HEK293 (cell line): ENCODE measurements at regions not wholly inside any gene's neighbourhood (a gene's known extent, or its start where the extent isn't known, plus 50 kb on each side); places are given as distances from the start of the nearest gene placed in this dataset.

ENCODE experiments used
- CTCF ChIA-PET: fragments of 350-600 bp; formaldehyde crosslinking; extraction: SDS; loops from one replicate; lab custom pipeline; 2021; ENCODE audit warnings: antibody characterized with exemption; lab: Yijun Ruan, JAX
- POLR2A ChIA-PET: fragments of 300-600 bp; formaldehyde crosslinking; extraction: SDS; loops from one replicate; lab custom pipeline; 2020; ENCODE audit warnings: antibody characterized with exemption, inconsistent platforms; lab: Yijun Ruan, JAX
- H3K27ac ChIP-seq: fragments of 200-500 bp; sonication (Bioruptor generic); 2 replicates; pipeline ENCODE4 v1.5.1; 2014; ENCODE audit warnings: low read depth, low read length, control low read depth, inconsistent platforms; ENCODE audit errors: extremely low read depth
- H3K36me3 ChIP-seq, 2 experiments: fragments of 200-500 bp in 1 of 2; sonication (Bioruptor generic) in 1 of 2; 1 replicate in 1 of 2; 2 replicates in 1 of 2; pipeline ENCODE4 v1.5.1; 2014 to 2017; ENCODE audit warnings: inconsistent platforms in 2 of 2, low read length in 2 of 2; ENCODE audit not compliant: control insufficient read depth in 2 of 2, insufficient read depth in 1 of 2
- H3K4me1 ChIP-seq: fragments of 200-500 bp; sonication (Bioruptor generic); 2 replicates; pipeline ENCODE4 v1.5.1; 2014; ENCODE audit warnings: mild to moderate bottlenecking, low read length, inconsistent platforms; ENCODE audit not compliant: control insufficient read depth, insufficient read depth
- H3K4me3 ChIP-seq: 2 replicates; pipeline ENCODE4 v1.5.1; 2011; ENCODE audit warnings: low read depth, mild to moderate bottlenecking, control low read depth, low read length, moderate library complexity
- H3K9me3 ChIP-seq: fragments of 200-500 bp; sonication (Bioruptor generic); 2 replicates; pipeline ENCODE4 v1.5.1; 2014; ENCODE audit warnings: low read depth, low read length, inconsistent platforms; ENCODE audit not compliant: control insufficient read depth, insufficient read depth
- GLIS1 ChIP-seq: fragments of 450-650 bp; formaldehyde crosslinking; IDR thresholded peaks from 2 replicates; pipeline ENCODE4 v1.5.1; 2016; ENCODE audit warnings: missing biosample characterization, missing genetic modification characterization
- RBAK ChIP-seq: fragments of 450-650 bp; formaldehyde crosslinking; IDR thresholded peaks from 2 replicates; pipeline ENCODE4 v1.5.1; 2016; ENCODE audit warnings: missing biosample characterization, missing genetic modification characterization
- TSHZ1 ChIP-seq: fragments of 450-650 bp; formaldehyde crosslinking; IDR thresholded peaks from 2 replicates; pipeline ENCODE4 v1.5.1; 2016; ENCODE audit warnings: missing biosample characterization, missing genetic modification characterization, borderline replicate concordance
- ZBTB1 ChIP-seq: fragments of 450-650 bp; formaldehyde crosslinking; IDR thresholded peaks from 2 replicates; pipeline ENCODE4 v1.5.1; 2016; ENCODE audit warnings: missing biosample characterization, missing genetic modification characterization
- ZBTB48 ChIP-seq: fragments of 450-650 bp; formaldehyde crosslinking; IDR thresholded peaks from 2 replicates; pipeline ENCODE4 v1.5.1; 2016; ENCODE audit warnings: missing biosample characterization, missing genetic modification characterization
- ZEB2 ChIP-seq: fragments of 450-650 bp; formaldehyde crosslinking; IDR thresholded peaks from 2 replicates; pipeline ENCODE4 v1.5.1; 2016; ENCODE audit warnings: missing biosample characterization, missing genetic modification characterization
- ZNF114 ChIP-seq: fragments of 450-650 bp; formaldehyde crosslinking; IDR thresholded peaks from 2 replicates; pipeline ENCODE4 v1.5.0; 2017; ENCODE audit warnings: missing biosample characterization, missing genetic modification characterization
- ZNF138 ChIP-seq: fragments of 450-650 bp; formaldehyde crosslinking; IDR thresholded peaks from 2 replicates; pipeline ENCODE4 v1.5.1; 2016; ENCODE audit warnings: missing biosample characterization, missing genetic modification characterization, borderline replicate concordance
- ZNF362 ChIP-seq: fragments of 450-650 bp; formaldehyde crosslinking; IDR thresholded peaks from 2 replicates; pipeline ENCODE4 v1.5.1; 2016; ENCODE audit warnings: missing biosample characterization, missing genetic modification characterization
- ZNF398 ChIP-seq: fragments of 450-650 bp; formaldehyde crosslinking; IDR thresholded peaks from 2 replicates; pipeline ENCODE4 v1.5.1; 2017; ENCODE audit warnings: missing biosample characterization, missing genetic modification characterization
- ZNF433 ChIP-seq: fragments of 450-650 bp; formaldehyde crosslinking; IDR thresholded peaks from 2 replicates; pipeline ENCODE4 v1.5.1; 2016; ENCODE audit warnings: missing biosample characterization, missing genetic modification characterization, low read depth
- ZNF48 ChIP-seq: fragments of 450-650 bp; formaldehyde crosslinking; IDR thresholded peaks from 2 replicates; pipeline ENCODE4 v1.5.1; 2016; ENCODE audit warnings: missing biosample characterization, missing genetic modification characterization
- ZNF555 ChIP-seq: fragments of 450-650 bp; formaldehyde crosslinking; conservative IDR thresholded peaks from 2 replicates; pipeline ENCODE4 v1.5.1; 2017; ENCODE audit warnings: missing biosample characterization, mild to moderate bottlenecking, missing genetic modification characterization, inconsistent platforms
- ZNF558 ChIP-seq: fragments of 450-650 bp; formaldehyde crosslinking; IDR thresholded peaks from 2 replicates; pipeline ENCODE4 v1.5.1; 2016; ENCODE audit warnings: missing biosample characterization, missing genetic modification characterization
- ZNF561 ChIP-seq: fragments of 450-650 bp; IDR thresholded peaks from 2 replicates; pipeline ENCODE4 v1.5.1; 2018; ENCODE audit warnings: missing biosample characterization, missing genetic modification characterization, borderline replicate concordance
- TF ChIP-seq, protein P1 (sequence below): sonication (generic); formaldehyde crosslinking; IDR thresholded peaks from 2 replicates; pipeline ENCODE4 v1.8.1; 2022; ENCODE audit warnings: mild to moderate bottlenecking, moderate library complexity, missing genetic modification reagents
- TF ChIP-seq, protein P2 (sequence below): fragments of 450-650 bp; formaldehyde crosslinking; IDR thresholded peaks from 2 replicates; pipeline ENCODE4 v1.5.1; 2017; ENCODE audit warnings: missing biosample characterization, missing genetic modification characterization
- TF ChIP-seq, protein P3 (sequence below): fragments of 450-650 bp; formaldehyde crosslinking; IDR thresholded peaks from 2 replicates; pipeline ENCODE4 v1.5.1; 2017; ENCODE audit warnings: missing biosample characterization, missing genetic modification characterization

DNA sequence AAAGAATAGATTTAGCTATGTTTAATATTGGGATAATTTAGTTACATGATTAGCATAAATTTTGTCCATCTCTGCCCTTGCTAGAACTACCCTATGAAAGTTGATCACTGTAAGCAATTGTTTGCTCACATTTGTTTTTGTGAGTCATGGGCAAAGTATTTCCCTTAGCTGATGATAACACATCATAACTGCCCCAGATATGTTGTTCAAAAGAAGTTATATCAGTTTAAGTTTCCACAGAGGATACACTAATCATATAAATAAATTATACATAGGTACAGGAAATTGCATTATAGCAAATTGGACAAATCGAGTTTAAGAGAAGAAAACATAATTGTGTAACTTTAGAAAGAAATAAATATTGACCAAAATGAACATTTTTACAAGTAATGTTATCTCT is 223.2 kb upstream of the PIK3C3 start:
- ChIA-PET CTCF (no interaction called here), POLR2A (no interaction called here)
- no peak overlapping the region for H3K27ac ChIP-seq

More for the DNA sequence above, 223.2 kb upstream of the PIK3C3 start:
- no peak overlapping the region for H3K4me3 ChIP-seq
- no peaks in the 10 kb centered on the region for H3K36me3 ChIP-seq
- no peaks in the 10 kb centered on the region for H3K9me3 ChIP-seq
- H3K4me1 ChIP-seq, result no peaks in the 10 kb centered on the region
- TF ChIP-seq, protein P1, sequence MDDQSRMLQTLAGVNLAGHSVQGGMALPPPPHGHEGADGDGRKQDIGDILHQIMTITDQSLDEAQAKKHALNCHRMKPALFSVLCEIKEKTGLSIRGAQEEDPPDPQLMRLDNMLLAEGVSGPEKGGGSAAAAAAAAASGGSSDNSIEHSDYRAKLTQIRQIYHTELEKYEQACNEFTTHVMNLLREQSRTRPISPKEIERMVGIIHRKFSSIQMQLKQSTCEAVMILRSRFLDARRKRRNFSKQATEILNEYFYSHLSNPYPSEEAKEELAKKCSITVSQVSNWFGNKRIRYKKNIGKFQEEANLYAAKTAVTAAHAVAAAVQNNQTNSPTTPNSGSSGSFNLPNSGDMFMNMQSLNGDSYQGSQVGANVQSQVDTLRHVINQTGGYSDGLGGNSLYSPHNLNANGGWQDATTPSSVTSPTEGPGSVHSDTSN, result no peak
- TF ChIP-seq ZNF114 (tag by site-specific recombination), result no peak
- TF ChIP-seq GLIS1 (tag by site-specific recombination), result no peak
- no peak for TF ChIP-seq ZBTB1 (tag by site-specific recombination)
- TF ChIP-seq, protein P2, sequence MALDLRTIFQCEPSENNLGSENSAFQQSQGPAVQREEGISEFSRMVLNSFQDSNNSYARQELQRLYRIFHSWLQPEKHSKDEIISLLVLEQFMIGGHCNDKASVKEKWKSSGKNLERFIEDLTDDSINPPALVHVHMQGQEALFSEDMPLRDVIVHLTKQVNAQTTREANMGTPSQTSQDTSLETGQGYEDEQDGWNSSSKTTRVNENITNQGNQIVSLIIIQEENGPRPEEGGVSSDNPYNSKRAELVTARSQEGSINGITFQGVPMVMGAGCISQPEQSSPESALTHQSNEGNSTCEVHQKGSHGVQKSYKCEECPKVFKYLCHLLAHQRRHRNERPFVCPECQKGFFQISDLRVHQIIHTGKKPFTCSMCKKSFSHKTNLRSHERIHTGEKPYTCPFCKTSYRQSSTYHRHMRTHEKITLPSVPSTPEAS (tag by site-specific recombination), result no peak
- no peak for TF ChIP-seq TSHZ1
- TF ChIP-seq ZNF433, result no peak
- TF ChIP-seq RBAK (tag by site-specific recombination), result no peak
- TF ChIP-seq ZNF561 (tag by site-specific recombination), result no peak
- TF ChIP-seq, protein P3, sequence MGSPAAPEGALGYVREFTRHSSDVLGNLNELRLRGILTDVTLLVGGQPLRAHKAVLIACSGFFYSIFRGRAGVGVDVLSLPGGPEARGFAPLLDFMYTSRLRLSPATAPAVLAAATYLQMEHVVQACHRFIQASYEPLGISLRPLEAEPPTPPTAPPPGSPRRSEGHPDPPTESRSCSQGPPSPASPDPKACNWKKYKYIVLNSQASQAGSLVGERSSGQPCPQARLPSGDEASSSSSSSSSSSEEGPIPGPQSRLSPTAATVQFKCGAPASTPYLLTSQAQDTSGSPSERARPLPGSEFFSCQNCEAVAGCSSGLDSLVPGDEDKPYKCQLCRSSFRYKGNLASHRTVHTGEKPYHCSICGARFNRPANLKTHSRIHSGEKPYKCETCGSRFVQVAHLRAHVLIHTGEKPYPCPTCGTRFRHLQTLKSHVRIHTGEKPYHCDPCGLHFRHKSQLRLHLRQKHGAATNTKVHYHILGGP (tag by site-specific recombination), result no peak
- TF ChIP-seq ZNF555, result no peak
- TF ChIP-seq ZNF398 (tag by site-specific recombination), result no peak
- no peak for TF ChIP-seq ZNF48
- TF ChIP-seq ZNF558, result no peak
- no peak for TF ChIP-seq ZBTB48 (tag by site-specific recombination)
- no peak for TF ChIP-seq ZEB2 (tag by site-specific recombination)
- TF ChIP-seq ZNF138, result no peak
- TF ChIP-seq ZNF362 (tag by site-specific recombination), result no peak
- TF ChIP-seq, all 188 proteins: peak for 0
